ENCODE measurements at regions not wholly inside any gene's neighbourhood (a gene's known extent, or its start where the extent isn't known, plus 50 kb on each side); places are given as distances from the start of the nearest gene placed in this dataset.
"Not testable (repeated sequence)": the region's sequence is repeated elsewhere in the genome, so short reads cannot be mapped to it uniquely, and the experiment has no call there.

- TF ChIP-seq CTCF (conservative IDR thresholded peaks at IDR 0.05 in 1 of 2, IDR thresholded peaks at IDR 0.05 in 1 of 2; ENCODE audit: extremely low read depth in 1 of 2, insufficient read depth in 1 of 2, low read depth in 1 of 2, low read length in 2 of 2); EZH2 (IDR thresholded peaks at IDR 0.05; ENCODE audit: borderline replicate concordance, low read length): not testable (repeated sequence)
Observed at GRCh38 chr15:77879466-77879865, 198.0 kb downstream of the TBC1D2B start.
